Left ventricle myocardium inferior (tissue), 1 donor: ENCODE measurements at regions not wholly inside any gene's neighbourhood (a gene's known extent, or its start where the extent isn't known, plus 50 kb on each side); places are given as distances from the start of the nearest gene placed in this dataset.

ENCODE experiments used
- DNase-seq: peaks from one replicate; pipeline ENCODE4 v3.0.0-alpha.2; 2020
- H3K27ac ChIP-seq: fragments of 200-600 bp; replicated peaks from 2 replicates; pipeline ENCODE4 v1.8.0; 2021
- H3K27me3 ChIP-seq: fragments of 200-600 bp; 2 replicates; pipeline ENCODE4 v1.8.0; 2021; ENCODE audit warnings: low read depth
- H3K36me3 ChIP-seq: fragments of 200-600 bp; 2 replicates; pipeline ENCODE4 v1.8.0; 2021
- H3K4me1 ChIP-seq: fragments of 200-600 bp; 2 replicates; pipeline ENCODE4 v1.8.0; 2021
- H3K4me3 ChIP-seq: fragments of 200-600 bp; 2 replicates; pipeline ENCODE4 v1.8.0; 2021; ENCODE audit warnings: mild to moderate bottlenecking, moderate library complexity
- H3K9me3 ChIP-seq: fragments of 200-600 bp; replicated peaks from 2 replicates; pipeline ENCODE4 v1.8.0; 2021
- intact Hi-C: fragments of 100-400 bp; cut with micrococcal nuclease; formaldehyde crosslinking; loops from one replicate; pipeline ENCODE4 v1.11.0; 2022
- TF ChIP-seq, protein P1 (sequence below): fragments of 200-600 bp; IDR thresholded peaks from 2 replicates; pipeline ENCODE4 v1.8.0; 2021; ENCODE audit warnings: antibody characterized with exemption, mild to moderate bottlenecking, borderline replicate concordance
- donor health status: DM: no; HTN: yes; CAD: no; lungs with severe emphysema.

DNA sequence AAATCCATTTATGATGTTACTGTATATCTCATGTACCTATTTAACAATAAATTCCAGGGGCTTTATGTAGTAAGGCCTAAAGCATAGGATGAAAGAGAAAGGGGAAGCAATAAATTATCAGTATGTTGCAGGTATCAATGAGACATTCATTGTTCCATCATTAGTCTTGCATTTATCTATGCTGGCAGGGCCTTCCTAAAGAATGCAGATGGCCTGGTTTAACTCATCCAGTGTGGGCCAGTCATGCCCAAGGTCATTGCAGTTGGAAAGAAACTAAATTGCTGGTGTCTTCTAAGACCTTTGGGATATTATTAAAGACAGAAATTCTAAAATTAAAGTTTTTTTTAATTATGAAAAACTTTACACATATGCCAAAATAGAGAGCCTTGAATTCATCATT, 98.3 kb downstream of the AVPR1A start:
- DNase-seq = no peak
- no peaks in the 10 kb centered on the region for H3K4me1 ChIP-seq
- no peaks in the 10 kb centered on the region for H3K36me3 ChIP-seq
- no peak overlapping the region for H3K4me3 ChIP-seq
- intact Hi-C loops = no loop called here
- H3K27ac ChIP-seq = no peak overlapping the region
- TF ChIP-seq, protein P1, sequence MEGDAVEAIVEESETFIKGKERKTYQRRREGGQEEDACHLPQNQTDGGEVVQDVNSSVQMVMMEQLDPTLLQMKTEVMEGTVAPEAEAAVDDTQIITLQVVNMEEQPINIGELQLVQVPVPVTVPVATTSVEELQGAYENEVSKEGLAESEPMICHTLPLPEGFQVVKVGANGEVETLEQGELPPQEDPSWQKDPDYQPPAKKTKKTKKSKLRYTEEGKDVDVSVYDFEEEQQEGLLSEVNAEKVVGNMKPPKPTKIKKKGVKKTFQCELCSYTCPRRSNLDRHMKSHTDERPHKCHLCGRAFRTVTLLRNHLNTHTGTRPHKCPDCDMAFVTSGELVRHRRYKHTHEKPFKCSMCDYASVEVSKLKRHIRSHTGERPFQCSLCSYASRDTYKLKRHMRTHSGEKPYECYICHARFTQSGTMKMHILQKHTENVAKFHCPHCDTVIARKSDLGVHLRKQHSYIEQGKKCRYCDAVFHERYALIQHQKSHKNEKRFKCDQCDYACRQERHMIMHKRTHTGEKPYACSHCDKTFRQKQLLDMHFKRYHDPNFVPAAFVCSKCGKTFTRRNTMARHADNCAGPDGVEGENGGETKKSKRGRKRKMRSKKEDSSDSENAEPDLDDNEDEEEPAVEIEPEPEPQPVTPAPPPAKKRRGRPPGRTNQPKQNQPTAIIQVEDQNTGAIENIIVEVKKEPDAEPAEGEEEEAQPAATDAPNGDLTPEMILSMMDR = no peak
- H3K27me3 ChIP-seq = no peaks in the 10 kb centered on the region
- H3K9me3 ChIP-seq = no peaks in the 10 kb centered on the region

DNA sequence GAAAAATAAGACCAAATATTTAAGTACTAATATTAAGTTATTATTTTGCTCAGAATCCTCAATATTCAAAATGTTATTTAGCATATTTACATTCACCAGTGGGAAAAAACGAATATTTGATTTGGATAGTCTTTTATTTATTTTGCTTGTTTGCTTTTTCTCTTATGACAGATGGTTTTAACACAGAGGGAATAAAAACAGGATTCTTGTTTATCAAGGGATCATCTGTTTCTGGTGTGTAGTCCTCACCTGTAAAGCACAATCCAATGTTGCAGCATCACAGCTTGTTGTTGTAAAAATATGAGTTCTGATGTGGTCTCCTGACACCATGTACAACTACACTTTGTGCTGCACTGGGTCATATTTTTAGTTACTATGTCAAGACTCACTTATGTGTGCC, 103.9 kb downstream of the AVPR1A start:
- TF ChIP-seq, protein P1 = no peak
- Histone ChIP-seq H3K27ac (no peak overlapping the region), H3K9me3 (no peaks in the 10 kb centered on the region), H3K4me1 (no peaks in the 10 kb centered on the region), H3K4me3 (no peak overlapping the region), H3K36me3 (no peaks in the 10 kb centered on the region), H3K27me3 (no peaks in the 10 kb centered on the region)
- intact Hi-C loops = no loop called here
- no peak for DNase-seq

DNA sequence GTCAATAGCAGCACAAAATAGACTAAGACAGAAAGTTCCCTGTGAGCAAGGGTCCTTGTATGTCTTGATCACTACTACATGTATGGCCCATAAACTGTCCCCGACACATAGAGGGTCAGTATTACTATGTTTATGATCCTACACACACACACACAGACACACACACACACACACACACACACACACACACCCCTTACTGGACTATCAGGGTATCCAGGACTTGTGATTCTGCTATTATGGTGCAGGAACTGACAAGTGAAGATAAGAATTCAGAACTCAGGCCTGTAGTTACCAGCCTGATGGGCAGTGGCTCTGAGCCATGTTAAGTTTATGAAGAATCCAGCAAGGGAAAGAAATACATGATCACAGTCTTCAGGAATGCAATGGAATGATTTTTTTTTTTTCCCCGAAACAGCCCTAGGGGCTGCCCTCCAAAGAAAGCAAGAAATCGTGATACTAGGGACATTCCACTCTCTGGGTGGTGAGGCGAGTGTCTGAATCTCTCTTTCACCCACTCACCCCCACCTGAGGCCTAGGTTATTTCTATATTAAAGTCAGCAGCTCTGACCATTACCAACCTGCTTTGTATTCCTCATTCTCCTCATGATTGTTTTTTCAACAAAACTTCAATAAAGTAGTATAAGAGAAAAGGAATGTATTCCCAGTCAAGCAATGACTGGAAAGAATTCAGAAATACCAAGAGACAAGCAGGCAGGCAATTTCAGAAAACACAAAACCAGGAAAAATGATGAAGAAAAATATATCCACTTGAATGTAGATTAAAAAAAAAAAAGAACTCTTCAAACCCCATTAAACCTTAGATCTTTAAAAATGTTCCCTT, 105.8 kb downstream of the AVPR1A start:
- TF ChIP-seq, protein P1 = no peak
- DNase-seq = no peak
- H3K36me3 ChIP-seq = no peaks in the 10 kb centered on the region
- no peak overlapping the region for H3K4me3 ChIP-seq
- no peak overlapping the region for H3K27ac ChIP-seq
- H3K27me3 ChIP-seq = no peaks in the 10 kb centered on the region
- intact Hi-C loops = no loop called here
- H3K4me1 ChIP-seq = no peaks in the 10 kb centered on the region
- H3K9me3 ChIP-seq = no peaks in the 10 kb centered on the region

DNA sequence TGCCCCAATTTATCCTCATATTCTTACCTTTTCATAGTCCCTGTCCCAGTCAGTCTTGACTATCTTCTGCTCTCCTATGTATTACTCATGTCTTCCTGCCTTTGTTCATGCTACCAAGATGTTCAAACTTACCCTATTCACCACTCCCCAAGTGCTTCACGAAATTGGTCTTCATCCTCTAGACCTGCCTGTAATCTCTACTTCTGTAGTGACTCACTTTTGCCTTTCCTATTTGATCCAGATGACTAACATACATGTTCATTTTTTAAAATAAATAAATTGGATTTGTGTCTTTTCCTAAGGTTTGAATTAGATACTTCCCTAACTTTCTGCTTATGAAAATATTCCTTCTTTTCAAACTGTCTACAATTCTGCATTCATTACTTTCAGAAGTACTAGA, 107.7 kb upstream of the PPM1H start:
- H3K36me3 ChIP-seq = no peaks in the 10 kb centered on the region
- intact Hi-C loops = no loop called here
- no peaks in the 10 kb centered on the region for H3K4me1 ChIP-seq

DNA sequence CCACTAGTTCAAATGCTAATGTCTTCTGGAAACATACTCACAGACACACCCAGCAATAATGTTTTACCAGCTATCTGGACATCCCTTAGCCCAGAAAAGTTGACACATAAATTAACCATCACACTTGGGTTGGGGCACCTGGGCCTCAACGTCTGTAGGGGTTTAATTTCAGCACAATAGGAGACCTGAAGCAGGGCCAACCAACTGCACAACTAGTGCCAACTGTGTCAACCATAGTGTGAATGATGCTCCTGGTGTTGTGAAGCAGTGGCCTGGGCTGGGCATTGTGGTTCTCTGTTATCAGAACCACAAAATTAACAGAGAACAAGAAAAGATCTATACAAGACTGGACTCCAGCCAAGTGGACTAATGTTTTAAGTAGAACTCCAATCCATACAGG, 106.7 kb upstream of the PPM1H start:
- H3K9me3 ChIP-seq = no peaks in the 10 kb centered on the region
- no peaks in the 10 kb centered on the region for H3K4me1 ChIP-seq
- intact Hi-C loops = no loop called here
- TF ChIP-seq, protein P1 = no peak
- no peak for DNase-seq
- no peak overlapping the region for H3K27ac ChIP-seq
- no peak overlapping the region for H3K4me3 ChIP-seq
- peaks cover 7% of the 10 kb centered on the region for H3K27me3 ChIP-seq
- no peaks in the 10 kb centered on the region for H3K36me3 ChIP-seq

More for the DNA sequence above, 107.7 kb upstream of the PPM1H start:
- TF ChIP-seq, protein P1 = no peak
- Histone ChIP-seq H3K9me3 (no peaks in the 10 kb centered on the region), H3K27me3 (no peaks in the 10 kb centered on the region), H3K4me3 (no peak overlapping the region), H3K27ac (no peak overlapping the region)
- no peak for DNase-seq
